ENCODE measurements at regions not wholly inside any gene's neighbourhood (a gene's known extent, or its start where the extent isn't known, plus 50 kb on each side); places are given as distances from the start of the nearest gene placed in this dataset.

- TF ChIP-seq REST (IDR thresholded peaks at IDR 0.05; ENCODE audit: unreplicated experiment) = no peak
Measured at GRCh38 chr7:12967322-12967721, 279.9 kb downstream of the ARL4A start (continued).

GRCh38 chr7:12968836-12969422 lies 281.5 kb downstream of the ARL4A start:
- Histone ChIP-seq H2AFZ (no peak overlapping the region), H3K27ac (ENCODE audit: low read depth) (no peak overlapping the region), H3K27me3 (ENCODE audit: insufficient read depth) (no peaks in the 10 kb centered on the region), H3K4me2 (no peak overlapping the region), H4K20me1 (replicated peaks; ENCODE audit: insufficient read depth) (no peaks in the 10 kb centered on the region), H3K9me2 (ENCODE audit: insufficient read depth) (no peaks in the 10 kb centered on the region), H3K4me3 (no peak overlapping the region), H3K36me3 (ENCODE audit: insufficient read depth) (no peaks in the 10 kb centered on the region), H3F3A (replicated peaks; ENCODE audit: low read depth) (no peaks in the 10 kb centered on the region), H3K79me2 (replicated peaks; ENCODE audit: insufficient read depth) (no peaks in the 10 kb centered on the region), H3K4me1 (ENCODE audit: insufficient read depth) (0 out of 2 replicates have a peak, but pooled peaks cover 3% of the 10 kb centered on the region)
- TF ChIP-seq STAT1 (IDR thresholded peaks at IDR 0.05; ENCODE audit: unreplicated experiment) (no peak), ZNF114 (CRISPR knock-in tag; IDR thresholded peaks at IDR 0.05) (no peak), REST (IDR thresholded peaks at IDR 0.05; ENCODE audit: unreplicated experiment) (no peak), CTCF (conservative IDR thresholded peaks at IDR 0.05; ENCODE audit: low read depth in 2 of 2) (no peak), ZNF462 (CRISPR knock-in tag; IDR thresholded peaks at IDR 0.05) (no peak), EZH2 (IDR thresholded peaks at IDR 0.05; ENCODE audit: low read depth, unreplicated experiment) (no peak), CREB1 (CRISPR knock-in tag; IDR thresholded peaks at IDR 0.05; ENCODE audit: low read depth) (no peak), ZNF331 (CRISPR knock-in tag; IDR thresholded peaks at IDR 0.05; ENCODE audit: low read depth) (no peak), EZH2phosphoT487 (IDR thresholded peaks at IDR 0.05; ENCODE audit: unreplicated experiment) (no peak)
- DNase-seq (ENCODE audit: low spot score) (no peak), ATAC-seq (no peak)
- H3K27me3 Mint-ChIP-seq (ENCODE audit: insufficient read depth, low read depth, poor library complexity) = no peaks in the 10 kb centered on the region
- H3K36me3 Mint-ChIP-seq (ENCODE audit: low read depth) = no peaks in the 10 kb centered on the region
- H3K4me1 Mint-ChIP-seq = peaks cover 9% of the 10 kb centered on the region; the same call in 2 of the 3 replicates
- H3K9me3 Mint-ChIP-seq = no peaks in the 10 kb centered on the region
- H3K4me3 Mint-ChIP-seq = no peak overlapping the region
- no peak overlapping the region for H3K27ac Mint-ChIP-seq

Measured in GM23338 (cell line).